WTC11 (cell line): ENCODE measurements at regions not wholly inside any gene's neighbourhood (a gene's known extent, or its start where the extent isn't known, plus 50 kb on each side); places are given as distances from the start of the nearest gene placed in this dataset.

ENCODE experiments used
- ATAC-seq: fragments of 200-7000 bp; cut with Tn5 transposase; 2 replicates; pipeline ENCODE4 v1.10.0; 2021; ENCODE audit warnings: mild to moderate bottlenecking, moderate library complexity
- CTCF ChIA-PET: fragments of 300-600 bp; sonication (Branson Sonifier 250); formaldehyde crosslinking; loops from one replicate; lab custom pipeline; 2021; ENCODE audit warnings: antibody characterized with exemption; lab: Charles Lee
- POLR2A ChIA-PET: fragments of 350-600 bp; sonication (Branson Sonifier 250); formaldehyde crosslinking; loops from one replicate; lab custom pipeline; 2021; ENCODE audit warnings: antibody characterized with exemption; lab: Charles Lee
- DNase-seq: peaks from one replicate; pipeline ENCODE4 v3.0.0; 2021; ENCODE audit warnings: low spot score
- H3K27ac Mint-ChIP-seq: 2 replicates; pipeline ENCODE4 v1.8.0; 2021; ENCODE audit warnings: mixed read lengths
- H3K27me3 Mint-ChIP-seq: 2 replicates; pipeline ENCODE4 v1.8.0; 2021; ENCODE audit warnings: low read depth, mild to moderate bottlenecking, moderate library complexity, mixed read lengths
- H3K36me3 Mint-ChIP-seq: 2 replicates; pipeline ENCODE4 v1.8.0; 2021; ENCODE audit warnings: mixed read lengths
- H3K4me1 Mint-ChIP-seq: 2 replicates; pipeline ENCODE4 v1.8.0; 2022; ENCODE audit warnings: mixed read lengths
- H3K4me3 Mint-ChIP-seq: 2 replicates; pipeline ENCODE4 v1.8.0; 2021; ENCODE audit warnings: mild to moderate bottlenecking, moderate library complexity, mixed read lengths
- H3K9me3 Mint-ChIP-seq: 2 replicates; pipeline ENCODE4 v1.8.0; 2021; ENCODE audit warnings: mixed read lengths
- ATF1 ChIP-seq: sonication (generic); formaldehyde crosslinking; IDR thresholded peaks from 2 replicates; pipeline ENCODE4 v1.8.1; 2023; ENCODE audit warnings: mild to moderate bottlenecking, moderate library complexity, missing genetic modification reagents
- CBFB ChIP-seq: sonication (generic); formaldehyde crosslinking; IDR thresholded peaks from 2 replicates; pipeline ENCODE4 v1.8.1; 2022; ENCODE audit warnings: mild to moderate bottlenecking, low read depth, missing genetic modification reagents
- CREM ChIP-seq: sonication (generic); formaldehyde crosslinking; IDR thresholded peaks from 2 replicates; pipeline ENCODE4 v1.8.1; 2022; ENCODE audit warnings: mild to moderate bottlenecking, missing genetic modification reagents, moderate library complexity
- E2F4 ChIP-seq: sonication (generic); formaldehyde crosslinking; IDR thresholded peaks from 2 replicates; pipeline ENCODE4 v1.8.1; 2022; ENCODE audit warnings: low read depth, mild to moderate bottlenecking, moderate library complexity, missing genetic modification reagents, borderline replicate concordance
- ELF4 ChIP-seq: sonication (generic); formaldehyde crosslinking; IDR thresholded peaks from 2 replicates; pipeline ENCODE4 v1.8.1; 2022; ENCODE audit warnings: low read depth, mild to moderate bottlenecking, moderate library complexity, missing genetic modification reagents
- HMGA2 ChIP-seq: fragments of 250-450 bp; sonication (Bioruptor Pico); IDR thresholded peaks from 2 replicates; pipeline ENCODE4 v1.4.0; 2021; ENCODE audit warnings: mild to moderate bottlenecking, moderate library complexity
- IRF2 ChIP-seq: sonication (generic); formaldehyde crosslinking; IDR thresholded peaks from 2 replicates; pipeline ENCODE4 v1.8.0; 2022; ENCODE audit warnings: low read depth, missing genetic modification reagents, borderline replicate concordance
- JAZF1 ChIP-seq: fragments of 250-450 bp; sonication (Bioruptor Pico); IDR thresholded peaks from 2 replicates; pipeline ENCODE4 v1.9.0; 2021; ENCODE audit warnings: moderate library complexity, mild to moderate bottlenecking, inconsistent platforms
- KAT7 ChIP-seq: sonication (generic); formaldehyde crosslinking; IDR thresholded peaks from 2 replicates; pipeline ENCODE4 v1.8.1; 2023; ENCODE audit warnings: missing genetic modification reagents, mild to moderate bottlenecking, borderline replicate concordance
- MAX ChIP-seq: sonication (generic); formaldehyde crosslinking; IDR thresholded peaks from 2 replicates; pipeline ENCODE4 v1.8.0; 2022; ENCODE audit warnings: mild to moderate bottlenecking, missing genetic modification reagents
- OVOL2 ChIP-seq: fragments of 250-450 bp; sonication (Bioruptor Pico); IDR thresholded peaks from 2 replicates; pipeline ENCODE4 v1.9.0; 2021; ENCODE audit warnings: mild to moderate bottlenecking, borderline replicate concordance
- PRRX2 ChIP-seq: fragments of 250-450 bp; sonication (Bioruptor Pico); IDR thresholded peaks from 2 replicates; pipeline ENCODE4 v1.8.0; 2021; ENCODE audit warnings: mild to moderate bottlenecking
- SMAD4 ChIP-seq: sonication (generic); formaldehyde crosslinking; IDR thresholded peaks from 2 replicates; pipeline ENCODE4 v1.8.0; 2022; ENCODE audit warnings: mild to moderate bottlenecking, missing genetic modification reagents
- SOX15 ChIP-seq: fragments of 250-450 bp; sonication (Bioruptor Pico); IDR thresholded peaks from 2 replicates; pipeline ENCODE4 v1.9.0; 2021; ENCODE audit warnings: mild to moderate bottlenecking
- TP53 ChIP-seq: sonication (generic); formaldehyde crosslinking; IDR thresholded peaks from 2 replicates; pipeline ENCODE4 v1.8.1; 2023; ENCODE audit warnings: mild to moderate bottlenecking, missing genetic modification reagents
- ZNF219 ChIP-seq: sonication (generic); formaldehyde crosslinking; IDR thresholded peaks from 2 replicates; pipeline ENCODE4 v1.8.0; 2023; ENCODE audit warnings: missing genetic modification reagents, mild to moderate bottlenecking, borderline replicate concordance
- ZNF263 ChIP-seq: sonication (generic); formaldehyde crosslinking; IDR thresholded peaks from 2 replicates; pipeline ENCODE4 v1.8.1; 2022; ENCODE audit warnings: low read depth, mild to moderate bottlenecking, moderate library complexity, missing genetic modification reagents
- TF ChIP-seq, protein P1 (sequence below): sonication (generic); formaldehyde crosslinking; IDR thresholded peaks from 2 replicates; pipeline ENCODE4 v1.8.0; 2022; ENCODE audit warnings: mild to moderate bottlenecking, missing genetic modification reagents
- TF ChIP-seq, protein P2 (sequence below): fragments of 250-450 bp; sonication (Bioruptor Pico); conservative IDR thresholded peaks from 2 replicates; pipeline ENCODE4 v1.9.0; 2021; ENCODE audit warnings: mild to moderate bottlenecking
- TF ChIP-seq, protein P3 (sequence below): sonication (generic); formaldehyde crosslinking; IDR thresholded peaks from 2 replicates; pipeline ENCODE4 v1.8.1; 2023; ENCODE audit warnings: mild to moderate bottlenecking, missing genetic modification reagents
- TF ChIP-seq, protein P4 (sequence below): sonication (generic); formaldehyde crosslinking; IDR thresholded peaks from 2 replicates; pipeline ENCODE4 v1.8.0; 2022; ENCODE audit warnings: mild to moderate bottlenecking, missing genetic modification reagents

GRCh38 chrX:7318661-7319060 lies 170.7 kb upstream of the PUDP start:
- ChIA-PET CTCF (interaction anchor here (0.5 to 1.2 kb wide), 3 partner anchors 25 to 127 kb away, joined by 3 to 10 read pairs (median 3); no protein-coding TSS in a partner anchor), POLR2A (no interaction called here)
- ATAC-seq (peak; percentile 58; the same call in 1 of the 2 replicates), DNase-seq (peak; percentile 9)
- Mint-ChIP-seq H3K4me1 (peaks cover 9% of the 10 kb centered on the region), H3K27me3 (no peaks in the 10 kb centered on the region; the same call in 1 of the 2 replicates), H3K9me3 (0 out of 2 replicates have a peak, but pooled peaks cover 4% of the 10 kb centered on the region), H3K27ac (no peak overlapping the region), H3K4me3 (no peak overlapping the region), H3K36me3 (no peaks in the 10 kb centered on the region)
- TF ChIP-seq ELF4 (CRISPR knock-in tag) (no peak), KAT7 (CRISPR knock-in tag) (no peak), IRF2 (CRISPR knock-in tag) (no peak), ZNF219 (CRISPR knock-in tag) (no peak), HMGA2 (CRISPR knock-in tag) (no peak), OVOL2 (no peak), CBFB (CRISPR knock-in tag) (no peak), CREM (CRISPR knock-in tag) (no peak), JAZF1 (CRISPR knock-in tag) (no peak)
- TF ChIP-seq, protein P1, sequence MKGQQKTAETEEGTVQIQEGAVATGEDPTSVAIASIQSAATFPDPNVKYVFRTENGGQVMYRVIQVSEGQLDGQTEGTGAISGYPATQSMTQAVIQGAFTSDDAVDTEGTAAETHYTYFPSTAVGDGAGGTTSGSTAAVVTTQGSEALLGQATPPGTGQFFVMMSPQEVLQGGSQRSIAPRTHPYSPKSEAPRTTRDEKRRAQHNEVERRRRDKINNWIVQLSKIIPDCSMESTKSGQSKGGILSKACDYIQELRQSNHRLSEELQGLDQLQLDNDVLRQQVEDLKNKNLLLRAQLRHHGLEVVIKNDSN (CRISPR knock-in tag): no peak

GRCh38 chrX:7318241-7318640 lies 170.3 kb upstream of the PUDP start:
- H3K36me3 Mint-ChIP-seq: no peaks in the 10 kb centered on the region
- DNase-seq: no peak
- TF ChIP-seq, protein P2, sequence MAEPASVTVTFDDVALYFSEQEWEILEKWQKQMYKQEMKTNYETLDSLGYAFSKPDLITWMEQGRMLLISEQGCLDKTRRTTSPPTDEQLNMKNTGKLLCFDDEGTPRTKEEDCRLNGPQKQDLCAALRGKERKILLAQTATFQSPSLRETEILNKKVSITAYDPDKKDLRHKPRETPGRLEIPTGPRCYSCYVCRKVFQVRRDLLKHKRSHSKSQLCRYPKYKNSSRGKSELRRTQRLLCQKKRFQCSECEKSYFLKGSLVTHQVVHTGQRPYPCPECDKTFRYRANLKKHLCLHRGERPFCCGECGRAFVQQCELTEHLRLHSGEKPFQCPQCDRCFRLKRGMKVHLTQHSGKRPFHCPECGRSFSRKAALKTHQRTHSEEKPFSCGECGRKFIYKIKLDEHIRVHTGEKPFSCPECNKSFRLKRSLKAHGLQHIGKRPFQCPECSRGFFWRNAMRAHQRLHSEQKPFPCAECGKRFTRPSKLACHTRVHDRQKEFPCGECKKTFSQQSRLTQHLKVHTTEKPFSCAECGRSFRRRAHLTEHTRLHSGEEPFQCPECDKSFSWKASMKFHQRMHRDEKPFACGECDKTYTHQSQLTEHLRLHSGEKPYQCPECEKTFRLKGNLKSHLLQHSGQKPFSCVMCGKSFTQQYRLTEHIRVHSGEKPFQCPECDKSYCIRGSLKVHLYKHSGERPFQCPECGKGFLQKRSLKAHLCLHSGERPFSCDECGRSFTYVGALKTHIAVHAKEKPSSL (CRISPR knock-in tag): no peak
- TF ChIP-seq ELF4 (CRISPR knock-in tag) (no peak), ZNF263 (CRISPR knock-in tag) (no peak), TP53 (CRISPR knock-in tag) (no peak), E2F4 (no peak), SOX15 (CRISPR knock-in tag) (no peak), ATF1 (CRISPR knock-in tag) (no peak), MAX (CRISPR knock-in tag) (no peak), SMAD4 (CRISPR knock-in tag) (no peak), PRRX2 (CRISPR knock-in tag) (no peak), ZNF219 (CRISPR knock-in tag) (no peak)
- TF ChIP-seq, protein P3, sequence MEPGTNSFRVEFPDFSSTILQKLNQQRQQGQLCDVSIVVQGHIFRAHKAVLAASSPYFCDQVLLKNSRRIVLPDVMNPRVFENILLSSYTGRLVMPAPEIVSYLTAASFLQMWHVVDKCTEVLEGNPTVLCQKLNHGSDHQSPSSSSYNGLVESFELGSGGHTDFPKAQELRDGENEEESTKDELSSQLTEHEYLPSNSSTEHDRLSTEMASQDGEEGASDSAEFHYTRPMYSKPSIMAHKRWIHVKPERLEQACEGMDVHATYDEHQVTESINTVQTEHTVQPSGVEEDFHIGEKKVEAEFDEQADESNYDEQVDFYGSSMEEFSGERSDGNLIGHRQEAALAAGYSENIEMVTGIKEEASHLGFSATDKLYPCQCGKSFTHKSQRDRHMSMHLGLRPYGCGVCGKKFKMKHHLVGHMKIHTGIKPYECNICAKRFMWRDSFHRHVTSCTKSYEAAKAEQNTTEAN: no peak
- TF ChIP-seq, protein P4, sequence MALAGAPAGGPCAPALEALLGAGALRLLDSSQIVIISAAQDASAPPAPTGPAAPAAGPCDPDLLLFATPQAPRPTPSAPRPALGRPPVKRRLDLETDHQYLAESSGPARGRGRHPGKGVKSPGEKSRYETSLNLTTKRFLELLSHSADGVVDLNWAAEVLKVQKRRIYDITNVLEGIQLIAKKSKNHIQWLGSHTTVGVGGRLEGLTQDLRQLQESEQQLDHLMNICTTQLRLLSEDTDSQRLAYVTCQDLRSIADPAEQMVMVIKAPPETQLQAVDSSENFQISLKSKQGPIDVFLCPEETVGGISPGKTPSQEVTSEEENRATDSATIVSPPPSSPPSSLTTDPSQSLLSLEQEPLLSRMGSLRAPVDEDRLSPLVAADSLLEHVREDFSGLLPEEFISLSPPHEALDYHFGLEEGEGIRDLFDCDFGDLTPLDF (CRISPR knock-in tag): no peak
- TF ChIP-seq, all 79 proteins: peak for 0
- peaks cover 9% of the 10 kb centered on the region for H3K4me1 Mint-ChIP-seq
- ATAC-seq: no peak
- no peak overlapping the region for H3K27ac Mint-ChIP-seq
- H3K4me3 Mint-ChIP-seq: no peak overlapping the region
- ChIA-PET POLR2A (no interaction called here), CTCF (interaction anchor here (1.0 to 1.2 kb wide), 2 partner anchors 26 to 127 kb away, joined by 3 to 10 read pairs; no protein-coding TSS in a partner anchor)
- H3K27me3 Mint-ChIP-seq: no peaks in the 10 kb centered on the region; the same call in 1 of the 2 replicates
- H3K9me3 Mint-ChIP-seq: 0 out of 2 replicates have a peak, but pooled peaks cover 4% of the 10 kb centered on the region
